Peyer's patch (tissue), 4 donors: ENCODE measurements at regions not wholly inside any gene's neighbourhood (a gene's known extent, or its start where the extent isn't known, plus 50 kb on each side); places are given as distances from the start of the nearest gene placed in this dataset.

Source experiments
- POLR2A ChIP-seq, 2 donors: fragments of 450-650 bp; IDR thresholded peaks; one replicate each; pipeline ENCODE4 v1.5.1; 2017; ENCODE audit warnings: antibody characterized with exemption in 2 of 2, mild to moderate bottlenecking in 2 of 2, moderate library complexity in 2 of 2
- TF ChIP-seq, protein P1 (sequence below), 6 experiments: fragments of 450-650 bp in 4 of 6; fragments of 200-600 bp in 2 of 6; sonication (generic) in 1 of 6; IDR thresholded peaks; one replicate each; pipeline ENCODE4 v1.5.1; 2017 to 2019; ENCODE audit warnings: antibody characterized with exemption in 6 of 6, mild to moderate bottlenecking in 3 of 6, moderate library complexity in 1 of 6

GRCh38 chr2:235413064-235413463 is 80.8 kb upstream of the AGAP1 start:
- TF ChIP-seq POLR2A (IDR thresholded peaks at IDR 0.05), result no peak
- TF ChIP-seq, protein P1, sequence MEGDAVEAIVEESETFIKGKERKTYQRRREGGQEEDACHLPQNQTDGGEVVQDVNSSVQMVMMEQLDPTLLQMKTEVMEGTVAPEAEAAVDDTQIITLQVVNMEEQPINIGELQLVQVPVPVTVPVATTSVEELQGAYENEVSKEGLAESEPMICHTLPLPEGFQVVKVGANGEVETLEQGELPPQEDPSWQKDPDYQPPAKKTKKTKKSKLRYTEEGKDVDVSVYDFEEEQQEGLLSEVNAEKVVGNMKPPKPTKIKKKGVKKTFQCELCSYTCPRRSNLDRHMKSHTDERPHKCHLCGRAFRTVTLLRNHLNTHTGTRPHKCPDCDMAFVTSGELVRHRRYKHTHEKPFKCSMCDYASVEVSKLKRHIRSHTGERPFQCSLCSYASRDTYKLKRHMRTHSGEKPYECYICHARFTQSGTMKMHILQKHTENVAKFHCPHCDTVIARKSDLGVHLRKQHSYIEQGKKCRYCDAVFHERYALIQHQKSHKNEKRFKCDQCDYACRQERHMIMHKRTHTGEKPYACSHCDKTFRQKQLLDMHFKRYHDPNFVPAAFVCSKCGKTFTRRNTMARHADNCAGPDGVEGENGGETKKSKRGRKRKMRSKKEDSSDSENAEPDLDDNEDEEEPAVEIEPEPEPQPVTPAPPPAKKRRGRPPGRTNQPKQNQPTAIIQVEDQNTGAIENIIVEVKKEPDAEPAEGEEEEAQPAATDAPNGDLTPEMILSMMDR (IDR thresholded peaks at IDR 0.05), result no peak
